Adrenal gland (tissue), 5 donors: ENCODE measurements at regions not wholly inside any gene's neighbourhood (a gene's known extent, or its start where the extent isn't known, plus 50 kb on each side); places are given as distances from the start of the nearest gene placed in this dataset.

Experiments
- CTCF ChIP-seq, 6 experiments: fragments of 450-650 bp in 4 of 6; fragments of 200-600 bp in 2 of 6; sonication (generic) in 1 of 6; IDR thresholded peaks; 1 replicate in 5 of 6; 2 replicates in 1 of 6; pipeline versions ENCODE4 v1.5.1 to v1.8.0; 2016 to 2021; ENCODE audit warnings: antibody characterized with exemption in 6 of 6, mild to moderate bottlenecking in 2 of 6, moderate library complexity in 1 of 6
- POLR2A ChIP-seq, 2 donors: fragments of 450-650 bp; IDR thresholded peaks; one replicate each; pipeline ENCODE4 v1.6.1; 2017; ENCODE audit warnings: antibody characterized with exemption in 2 of 2, mild to moderate bottlenecking in 2 of 2, moderate library complexity in 1 of 2
- donor health status: DM: no; HTN: no; CAD: no.

- TF ChIP-seq CTCF (IDR thresholded peaks at IDR 0.05) (no peak), POLR2A (IDR thresholded peaks at IDR 0.05) (no peak)
Observed at GRCh38 chr12:47323802-47324201, 244.0 kb upstream of the AMIGO2 start.
